Esophagus squamous epithelium (tissue), 4 donors: ENCODE measurements at regions not wholly inside any gene's neighbourhood (a gene's known extent, or its start where the extent isn't known, plus 50 kb on each side); places are given as distances from the start of the nearest gene placed in this dataset.

Experiments used
- CTCF ChIP-seq, 6 experiments: fragments of 450-650 bp in 4 of 6; fragments of 200-600 bp in 2 of 6; sonication (generic) in 2 of 6; IDR thresholded peaks; one replicate each; pipeline ENCODE4 v1.5.1; 2016 to 2019; ENCODE audit warnings: antibody characterized with exemption in 6 of 6, mild to moderate bottlenecking in 4 of 6, moderate library complexity in 4 of 6
- POLR2A ChIP-seq, 4 donors: fragments of 450-650 bp; IDR thresholded peaks; one replicate each; pipeline ENCODE4 v1.6.1; 2017; ENCODE audit warnings: antibody characterized with exemption in 4 of 4, mild to moderate bottlenecking in 4 of 4, moderate library complexity in 3 of 4

- TF ChIP-seq CTCF (IDR thresholded peaks at IDR 0.05), result no peak
- TF ChIP-seq POLR2A (IDR thresholded peaks at IDR 0.05), result no peak
Observed at GRCh38 chr4:137627739-137628460, 95.6 kb upstream of the PCDH18 start.
